Kidney (tissue), 13 donors: ENCODE measurements at regions not wholly inside any gene's neighbourhood (a gene's known extent, or its start where the extent isn't known, plus 50 kb on each side); places are given as distances from the start of the nearest gene placed in this dataset.

Experiments used
- DNase-seq, 5 donors: peaks; one replicate each; pipeline ENCODE4 v3.0.0-alpha.2; 2013 to 2020
- FAIRE-seq: peaks from 2 replicates; lab custom pipeline; 2012; peaks lifted over from hg19 to GRCh38; lab: Jason Lieb, UNC
- H3K27ac ChIP-seq, 2 donors: one replicate each; pipeline ENCODE4 v1.7.0; 2013; ENCODE audit warnings: low read depth in 2 of 2, low read length in 2 of 2, inconsistent platforms in 1 of 2
- H3K27me3 ChIP-seq: one replicate; pipeline ENCODE4 v1.7.1; 2013; ENCODE audit warnings: low read length, inconsistent platforms; ENCODE audit not compliant: control insufficient read depth, insufficient read depth
- H3K36me3 ChIP-seq, 3 donors: one replicate each; pipeline versions ENCODE4 v1.7.0 to v1.7.1; 2013; ENCODE audit warnings: low read length in 3 of 3, control low read depth in 1 of 3, inconsistent platforms in 1 of 3; ENCODE audit not compliant: insufficient read depth in 3 of 3, control insufficient read depth in 2 of 3
- H3K4me1 ChIP-seq, 3 donors: one replicate each; pipeline versions ENCODE4 v1.7.0 to v1.7.1; 2013; ENCODE audit warnings: low read length in 3 of 3, inconsistent platforms in 1 of 3, low read depth in 1 of 3; ENCODE audit not compliant: control insufficient read depth in 2 of 3, insufficient read depth in 2 of 3
- H3K4me3 ChIP-seq, 3 donors: one replicate each; pipeline versions ENCODE4 v1.7.0 to v1.8.1; 2013; ENCODE audit warnings: low read length in 3 of 3, control low read depth in 1 of 3, inconsistent platforms in 1 of 3
- H3K9ac ChIP-seq, 3 donors: one replicate each; pipeline versions ENCODE4 v1.7.0 to v1.7.1; 2013; ENCODE audit warnings: low read length in 3 of 3, control low read depth in 1 of 3, inconsistent platforms in 1 of 3
- H3K9me3 ChIP-seq, 3 donors: one replicate each; pipeline versions ENCODE4 v1.7.0 to v1.7.1; 2013; ENCODE audit warnings: low read length in 3 of 3, control low read depth in 1 of 3, inconsistent platforms in 1 of 3; ENCODE audit not compliant: control insufficient read depth in 2 of 3, insufficient read depth in 1 of 3
- intact Hi-C: fragments of 100-400 bp; cut with DNase I; formaldehyde crosslinking; loops from one replicate; pipeline ENCODE4 v1.11.1; 2022
- TF ChIP-seq, protein P1 (sequence below): IDR thresholded peaks from 3 replicates; pipeline ENCODE4 v1.5.1; 2012; ENCODE audit warnings: mild to moderate bottlenecking, moderate library complexity, borderline replicate concordance; ENCODE audit not compliant: insufficient read depth; ENCODE audit errors: extremely low read depth
- donor health status: control.
- donor health status: control.
- donor health status: control.
- donor health status: control.
- donor health status: control.
- donor health status: DM: yes; HTN: yes; CAD: no.
- donor health status: Normal renal cell carcinoma (clear cell type).

DNA sequence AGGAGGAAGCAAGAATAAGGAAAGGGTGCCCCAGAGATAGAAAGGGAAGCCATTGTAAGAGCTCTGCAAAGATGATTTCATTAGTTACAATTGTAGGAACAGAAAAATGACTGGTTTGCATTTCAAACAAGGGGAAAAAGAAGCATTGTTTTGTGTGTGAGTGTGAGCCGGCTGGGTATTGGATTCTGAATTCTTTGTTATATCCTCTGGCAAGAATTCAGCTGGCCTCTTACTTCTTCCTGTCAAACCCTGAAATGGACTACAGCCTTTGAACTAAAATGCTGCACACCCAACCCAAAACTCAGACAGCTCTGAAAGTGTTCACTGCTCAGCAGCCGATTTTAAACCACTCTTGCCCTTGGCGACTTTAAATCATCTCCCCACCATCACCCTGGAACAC, 461.3 kb downstream of the PMP22 start:
- H3K9ac ChIP-seq = no peak overlapping the region
- H3K27me3 ChIP-seq = no peaks in the 10 kb centered on the region
- intact Hi-C loops = no loop called here
- no peaks in the 10 kb centered on the region for H3K36me3 ChIP-seq
- H3K9me3 ChIP-seq = peaks cover 0 to 8% (median 4%) of the 10 kb centered on the region in 3 donors
- no peak overlapping the region for H3K27ac ChIP-seq
- peak in 1 of 5 donors; percentile 47 for DNase-seq
- no peaks in the 10 kb centered on the region for H3K4me1 ChIP-seq
- H3K4me3 ChIP-seq = no peak overlapping the region
- FAIRE-seq = no peak
- TF ChIP-seq, protein P1, sequence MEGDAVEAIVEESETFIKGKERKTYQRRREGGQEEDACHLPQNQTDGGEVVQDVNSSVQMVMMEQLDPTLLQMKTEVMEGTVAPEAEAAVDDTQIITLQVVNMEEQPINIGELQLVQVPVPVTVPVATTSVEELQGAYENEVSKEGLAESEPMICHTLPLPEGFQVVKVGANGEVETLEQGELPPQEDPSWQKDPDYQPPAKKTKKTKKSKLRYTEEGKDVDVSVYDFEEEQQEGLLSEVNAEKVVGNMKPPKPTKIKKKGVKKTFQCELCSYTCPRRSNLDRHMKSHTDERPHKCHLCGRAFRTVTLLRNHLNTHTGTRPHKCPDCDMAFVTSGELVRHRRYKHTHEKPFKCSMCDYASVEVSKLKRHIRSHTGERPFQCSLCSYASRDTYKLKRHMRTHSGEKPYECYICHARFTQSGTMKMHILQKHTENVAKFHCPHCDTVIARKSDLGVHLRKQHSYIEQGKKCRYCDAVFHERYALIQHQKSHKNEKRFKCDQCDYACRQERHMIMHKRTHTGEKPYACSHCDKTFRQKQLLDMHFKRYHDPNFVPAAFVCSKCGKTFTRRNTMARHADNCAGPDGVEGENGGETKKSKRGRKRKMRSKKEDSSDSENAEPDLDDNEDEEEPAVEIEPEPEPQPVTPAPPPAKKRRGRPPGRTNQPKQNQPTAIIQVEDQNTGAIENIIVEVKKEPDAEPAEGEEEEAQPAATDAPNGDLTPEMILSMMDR = no peak

DNA sequence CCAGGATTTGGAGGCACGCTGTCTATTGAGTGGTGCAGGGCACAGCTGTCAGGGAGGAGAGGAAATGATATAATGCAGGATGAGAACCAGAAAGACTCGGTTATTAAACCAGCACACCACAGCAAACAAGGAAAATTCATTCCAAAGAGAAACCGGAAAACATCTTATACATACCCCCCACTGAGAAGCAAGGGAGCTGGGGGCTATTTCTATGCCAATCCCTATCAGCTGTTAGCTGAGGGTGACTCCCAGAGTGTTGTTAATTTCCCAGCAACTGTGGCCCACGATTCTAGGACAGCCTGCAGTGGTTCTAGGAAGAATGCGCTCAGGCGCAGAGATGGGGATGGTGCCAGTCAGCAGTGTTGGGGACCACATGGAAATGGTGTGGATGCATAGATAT, 467.3 kb downstream of the PMP22 start:
- intact Hi-C loops = no loop called here
- TF ChIP-seq, protein P1 = no peak
- H3K9ac ChIP-seq = no peak overlapping the region
- DNase-seq = no peak
- no peak overlapping the region for H3K27ac ChIP-seq
- H3K27me3 ChIP-seq = no peaks in the 10 kb centered on the region
- H3K4me1 ChIP-seq = no peaks in the 10 kb centered on the region
- peaks cover 0 to 4% (median 0%) of the 10 kb centered on the region in 3 donors for H3K9me3 ChIP-seq
- no peaks in the 10 kb centered on the region for H3K36me3 ChIP-seq
- no peak for FAIRE-seq
- H3K4me3 ChIP-seq = no peak overlapping the region

DNA sequence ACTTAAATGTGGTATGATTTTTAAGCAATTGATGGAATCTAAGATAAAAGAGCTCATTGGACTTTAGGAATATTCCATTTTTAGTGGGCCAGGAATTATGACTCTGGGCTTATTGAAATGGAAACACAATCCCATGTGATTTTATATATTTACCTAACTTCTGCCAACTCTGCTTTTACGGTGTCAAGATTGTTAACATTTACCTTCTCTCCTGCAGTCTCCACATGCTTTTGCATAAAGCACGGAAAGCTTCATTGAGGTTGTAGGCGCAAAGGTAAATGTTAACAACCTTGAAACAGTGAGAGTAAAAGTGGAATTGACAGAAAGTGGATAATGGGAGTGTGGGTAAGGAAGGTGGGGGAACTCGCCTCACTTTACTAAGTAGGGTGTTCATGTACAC, 468.1 kb downstream of the PMP22 start:
- FAIRE-seq = no peak
- no peak overlapping the region for H3K27ac ChIP-seq
- no peak overlapping the region for H3K9ac ChIP-seq
- no peak for DNase-seq
- H3K36me3 ChIP-seq = no peaks in the 10 kb centered on the region
- H3K4me3 ChIP-seq = no peak overlapping the region
- H3K9me3 ChIP-seq = peaks cover 0 to 4% (median 0%) of the 10 kb centered on the region in 3 donors
- no peaks in the 10 kb centered on the region for H3K4me1 ChIP-seq
- H3K27me3 ChIP-seq = no peaks in the 10 kb centered on the region
- intact Hi-C loops = no loop called here
- TF ChIP-seq, protein P1 = no peak

DNA sequence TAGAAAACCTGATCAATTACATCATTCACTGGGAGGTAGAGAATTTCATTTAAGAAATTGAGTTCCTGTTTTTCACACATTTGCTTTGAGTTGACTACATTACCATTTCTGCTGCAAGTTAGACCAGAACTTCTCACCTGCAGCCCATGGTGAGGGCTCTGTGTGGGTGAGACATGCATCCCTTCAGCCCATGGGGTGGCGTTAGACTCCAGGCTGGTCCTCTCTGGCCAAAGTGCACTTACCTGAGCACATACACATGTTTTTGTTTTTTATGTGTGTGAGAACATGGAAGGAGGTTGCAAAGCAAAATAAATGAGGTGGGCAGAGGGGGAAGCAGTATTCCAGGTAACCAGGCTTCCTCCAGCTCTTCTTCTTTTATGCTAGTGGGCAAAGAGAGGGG, 470.2 kb downstream of the PMP22 start:
- FAIRE-seq = no peak
- intact Hi-C loops = no loop called here
- H3K27me3 ChIP-seq = no peaks in the 10 kb centered on the region

More for the DNA sequence above, 470.2 kb downstream of the PMP22 start:
- H3K36me3 ChIP-seq = no peaks in the 10 kb centered on the region
- H3K4me3 ChIP-seq = no peak overlapping the region
- no peaks in the 10 kb centered on the region for H3K9me3 ChIP-seq
- no peak for DNase-seq
- H3K4me1 ChIP-seq = no peaks in the 10 kb centered on the region
- H3K9ac ChIP-seq = no peak overlapping the region
- TF ChIP-seq, protein P1 = no peak
- H3K27ac ChIP-seq = no peak overlapping the region
